ENCODE measurements at regions not wholly inside any gene's neighbourhood (a gene's known extent, or its start where the extent isn't known, plus 50 kb on each side); places are given as distances from the start of the nearest gene placed in this dataset.
A peak's percentile ranks its signal among the peaks of the same experiment; 100 is the strongest.

- H3K4me1 Mint-ChIP-seq = peaks cover 5% of the 10 kb centered on the region
- peaks cover 17% of the 10 kb centered on the region for H3K27me3 Mint-ChIP-seq (ENCODE audit: low read depth, poor library complexity)
- no peak overlapping the region for H3K4me3 Mint-ChIP-seq
- H3K36me3 Mint-ChIP-seq (ENCODE audit: low read depth) = no peaks in the 10 kb centered on the region
- no peak for DNase-seq
- H3K27ac Mint-ChIP-seq = no peak overlapping the region
- no peak for TF ChIP-seq CTCF (IDR thresholded peaks at IDR 0.05)
- H3K9me3 Mint-ChIP-seq = peaks cover 40% of the 10 kb centered on the region
Observed at GRCh38 chr7:45506059-45506458, 68.1 kb upstream of the ADCY1 start.

GRCh38 chr7:45509222-45509621 is 64.9 kb upstream of the ADCY1 start:
- Mint-ChIP-seq H3K27me3 (ENCODE audit: low read depth, poor library complexity) (peaks cover 17% of the 10 kb centered on the region), H3K36me3 (ENCODE audit: low read depth) (no peaks in the 10 kb centered on the region), H3K27ac (no peak overlapping the region), H3K9me3 (peaks cover 35% of the 10 kb centered on the region), H3K4me1 (peaks cover 5% of the 10 kb centered on the region), H3K4me3 (no peak overlapping the region)
- no peak for TF ChIP-seq CTCF (IDR thresholded peaks at IDR 0.05)
- no peak for DNase-seq

GRCh38 chr7:45511721-45512597 is 62.2 kb upstream of the ADCY1 start:
- Mint-ChIP-seq H3K27me3 (ENCODE audit: low read depth, poor library complexity) (peaks cover 4% of the 10 kb centered on the region), H3K27ac (peak overlapping the region; percentile 63), H3K4me3 (no peak overlapping the region), H3K4me1 (peaks cover 5% of the 10 kb centered on the region), H3K36me3 (ENCODE audit: low read depth) (no peaks in the 10 kb centered on the region), H3K9me3 (peaks cover 11% of the 10 kb centered on the region)
- DNase-seq = no peak
- TF ChIP-seq CTCF (IDR thresholded peaks at IDR 0.05) = no peak

DNA sequence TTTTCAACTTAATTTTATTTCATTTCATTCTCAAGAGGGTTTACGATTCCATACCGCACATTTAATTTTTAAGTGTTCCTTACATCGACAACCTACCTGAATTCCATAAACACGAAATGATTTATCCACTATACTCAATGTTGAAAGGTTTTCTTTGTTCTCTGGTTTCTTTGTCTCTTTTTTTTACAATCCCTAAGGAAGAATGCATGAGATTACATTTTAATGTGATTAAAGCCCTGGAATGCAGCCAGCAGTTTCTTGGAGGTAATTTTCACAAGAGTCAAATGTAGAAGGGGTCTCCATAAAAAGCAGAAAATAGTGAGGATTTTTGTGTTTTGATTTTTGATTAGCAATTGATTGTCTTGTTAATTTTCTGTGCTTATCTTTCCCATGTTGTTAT is 59.2 kb upstream of the ADCY1 start:
- no peaks in the 10 kb centered on the region for H3K27me3 Mint-ChIP-seq (ENCODE audit: low read depth, poor library complexity)
- no peak overlapping the region for H3K27ac Mint-ChIP-seq
- TF ChIP-seq CTCF (IDR thresholded peaks at IDR 0.05) = no peak
- H3K4me3 Mint-ChIP-seq = no peak overlapping the region
- peaks cover 29% of the 10 kb centered on the region for H3K9me3 Mint-ChIP-seq
- no peak for DNase-seq
- H3K4me1 Mint-ChIP-seq = no peaks in the 10 kb centered on the region
- H3K36me3 Mint-ChIP-seq (ENCODE audit: low read depth) = no peaks in the 10 kb centered on the region

DNA sequence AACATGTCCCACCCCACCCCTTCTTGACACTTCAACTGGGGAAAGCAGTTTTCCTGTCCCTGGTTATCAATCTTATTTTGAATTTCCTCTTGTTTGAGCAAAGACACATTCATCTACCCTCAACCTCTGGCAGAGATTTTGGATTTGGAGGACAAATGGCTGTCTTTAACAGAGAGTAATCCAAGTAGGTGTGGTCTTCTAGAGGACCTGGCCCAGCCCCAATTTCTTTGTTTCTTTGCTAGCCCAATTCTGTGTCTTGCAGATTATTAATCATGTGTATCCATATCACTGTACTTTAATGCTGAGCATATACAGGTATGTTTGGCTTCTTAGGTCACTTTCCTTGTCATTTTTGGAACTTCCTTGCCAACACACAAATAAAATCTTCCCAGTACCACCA is 58.8 kb upstream of the ADCY1 start:
- no peaks in the 10 kb centered on the region for H3K36me3 Mint-ChIP-seq (ENCODE audit: low read depth)
- H3K4me3 Mint-ChIP-seq = no peak overlapping the region
- H3K9me3 Mint-ChIP-seq = peaks cover 29% of the 10 kb centered on the region
- no peaks in the 10 kb centered on the region for H3K27me3 Mint-ChIP-seq (ENCODE audit: low read depth, poor library complexity)
- TF ChIP-seq CTCF (IDR thresholded peaks at IDR 0.05) = no peak
- no peak for DNase-seq
- H3K27ac Mint-ChIP-seq = no peak overlapping the region
- H3K4me1 Mint-ChIP-seq = no peaks in the 10 kb centered on the region

Data from nephron progenitor cell (in vitro differentiated cells).